ENCODE measurements at regions not wholly inside any gene's neighbourhood (a gene's known extent, or its start where the extent isn't known, plus 50 kb on each side); places are given as distances from the start of the nearest gene placed in this dataset.

GRCh38 chr17:77366206-77366557, 225.4 kb downstream of the SEC14L1 start:
- no peak for DNase-seq (ENCODE audit: extremely low read depth, insufficient read length)
- Histone ChIP-seq H3K36me3 (ENCODE audit: control insufficient read depth, insufficient read depth, low read length) (no peaks in the 10 kb centered on the region; the same call in 1 of the 2 replicates), H3K4me3 (replicated peaks; ENCODE audit: low read depth, low read length) (no peak overlapping the region), H3K27me3 (replicated peaks; ENCODE audit: control insufficient read depth, insufficient read depth, low read length) (no peaks in the 10 kb centered on the region)
- TF ChIP-seq CTCF (IDR thresholded peaks at IDR 0.05; ENCODE audit: insufficient read depth, low read length, poor library complexity, severe bottlenecking): no peak

DNA sequence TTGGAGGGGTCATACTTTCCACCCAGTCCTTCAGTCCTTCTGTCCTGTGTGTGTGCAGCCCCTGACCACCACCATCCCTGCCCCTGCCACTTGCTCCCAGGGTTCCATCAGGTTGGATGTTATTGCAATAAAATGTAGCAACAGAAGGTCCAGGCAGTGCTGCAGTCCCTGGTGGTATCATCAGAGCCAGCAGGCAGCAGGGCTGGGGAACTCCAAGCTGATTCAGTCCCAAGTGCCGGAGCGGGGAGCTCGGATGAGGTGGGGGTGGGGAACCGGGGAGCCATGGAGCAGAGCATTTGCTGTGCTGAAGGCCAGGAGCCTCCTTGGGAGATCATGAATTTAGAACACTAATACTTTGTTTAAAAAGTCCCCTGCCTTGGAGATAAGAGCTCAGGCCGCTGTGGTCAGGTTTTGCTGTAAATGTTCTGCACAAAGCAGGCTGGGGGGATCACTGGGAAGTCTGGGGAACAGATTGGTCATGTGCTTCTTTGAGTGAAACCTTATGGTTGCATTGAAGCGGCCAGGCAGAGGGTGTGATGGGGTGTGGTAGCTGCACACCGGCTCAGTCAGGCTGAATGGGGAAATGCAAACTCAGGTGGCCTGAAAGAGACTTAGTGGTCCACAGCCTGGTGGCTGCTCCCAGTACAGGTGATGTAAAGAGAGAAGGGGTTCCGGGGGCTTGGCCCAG, 225.9 kb downstream of the SEC14L1 start:
- no peak for TF ChIP-seq CTCF (IDR thresholded peaks at IDR 0.05; ENCODE audit: insufficient read depth, low read length, poor library complexity, severe bottlenecking)
- Histone ChIP-seq H3K36me3 (ENCODE audit: control insufficient read depth, insufficient read depth, low read length) (no peaks in the 10 kb centered on the region; the same call in 1 of the 2 replicates), H3K4me3 (replicated peaks; ENCODE audit: low read depth, low read length) (no peak overlapping the region), H3K27me3 (replicated peaks; ENCODE audit: control insufficient read depth, insufficient read depth, low read length) (no peaks in the 10 kb centered on the region)
- DNase-seq (ENCODE audit: extremely low read depth, insufficient read length): no peak

- no peaks in the 10 kb centered on the region for H3K27me3 ChIP-seq (replicated peaks; ENCODE audit: control insufficient read depth, insufficient read depth, low read length)
- no peak overlapping the region for H3K4me3 ChIP-seq (replicated peaks; ENCODE audit: low read depth, low read length)
- no peak for DNase-seq (ENCODE audit: extremely low read depth, insufficient read length)
- TF ChIP-seq CTCF (IDR thresholded peaks at IDR 0.05; ENCODE audit: insufficient read depth, low read length, poor library complexity, severe bottlenecking): no peak
- H3K36me3 ChIP-seq (ENCODE audit: control insufficient read depth, insufficient read depth, low read length): no peaks in the 10 kb centered on the region; the same call in 1 of the 2 replicates
Observed at GRCh38 chr17:77369544-77369971, 228.8 kb downstream of the SEC14L1 start.

GRCh38 chr17:77370586-77370985, 229.8 kb downstream of the SEC14L1 start:
- Histone ChIP-seq H3K27me3 (replicated peaks; ENCODE audit: control insufficient read depth, insufficient read depth, low read length) (no peaks in the 10 kb centered on the region), H3K36me3 (ENCODE audit: control insufficient read depth, insufficient read depth, low read length) (no peaks in the 10 kb centered on the region), H3K4me3 (replicated peaks; ENCODE audit: low read depth, low read length) (no peak overlapping the region)
- no peak for DNase-seq (ENCODE audit: extremely low read depth, insufficient read length)
- no peak for TF ChIP-seq CTCF (IDR thresholded peaks at IDR 0.05; ENCODE audit: insufficient read depth, low read length, poor library complexity, severe bottlenecking)

DNA sequence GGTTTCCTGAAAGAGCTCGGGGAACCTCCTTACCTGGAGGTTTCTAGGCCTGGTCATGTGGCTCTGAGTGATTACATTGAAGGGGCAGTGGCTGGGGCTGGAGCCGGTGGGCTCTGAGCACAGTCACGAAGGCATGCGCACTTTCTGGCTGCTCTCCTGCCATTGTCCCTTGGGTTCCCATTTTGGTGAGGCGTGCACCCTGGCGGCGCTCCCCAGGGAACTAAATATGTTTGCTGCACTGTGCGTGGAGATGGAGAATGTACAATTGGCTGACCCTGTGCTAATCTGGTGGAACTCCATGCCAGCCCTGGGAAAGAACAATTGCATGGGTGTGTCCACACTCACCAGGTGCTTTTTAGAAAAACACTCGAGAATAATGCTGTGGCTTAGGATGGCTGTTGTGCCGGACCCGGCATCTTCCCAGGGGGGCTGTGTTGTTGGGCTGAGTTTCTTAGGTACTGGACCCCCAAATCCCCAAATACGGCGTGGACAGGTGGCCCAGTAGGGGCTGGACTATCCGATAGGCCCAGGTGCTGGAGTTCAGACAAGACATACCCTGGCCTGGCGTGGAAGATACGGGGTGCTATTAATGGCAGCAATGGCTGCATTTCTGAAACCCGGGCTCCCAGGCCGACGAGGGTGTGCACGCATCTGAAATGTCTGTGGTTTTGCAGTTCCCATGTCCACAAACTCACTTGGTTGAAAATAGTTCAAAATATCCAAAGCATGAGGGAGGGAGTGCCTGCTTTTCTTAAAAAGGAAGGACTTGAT, 230.5 kb downstream of the SEC14L1 start:
- DNase-seq (ENCODE audit: extremely low read depth, insufficient read length): no peak
- Histone ChIP-seq H3K36me3 (ENCODE audit: control insufficient read depth, insufficient read depth, low read length) (no peaks in the 10 kb centered on the region), H3K4me3 (replicated peaks; ENCODE audit: low read depth, low read length) (no peak overlapping the region), H3K27me3 (replicated peaks; ENCODE audit: control insufficient read depth, insufficient read depth, low read length) (no peaks in the 10 kb centered on the region)
- TF ChIP-seq CTCF (IDR thresholded peaks at IDR 0.05; ENCODE audit: insufficient read depth, low read length, poor library complexity, severe bottlenecking): no peak

All from GM06990 (cell line).